ENCODE measurements at regions not wholly inside any gene's neighbourhood (a gene's known extent, or its start where the extent isn't known, plus 50 kb on each side); places are given as distances from the start of the nearest gene placed in this dataset.

- no peaks in the 10 kb centered on the region for H3K36me3 Mint-ChIP-seq (ENCODE audit: low read depth)
- no peak overlapping the region for H3K4me3 Mint-ChIP-seq
- H3K27ac Mint-ChIP-seq, result no peak overlapping the region
- no peaks in the 10 kb centered on the region for H3K4me1 Mint-ChIP-seq (ENCODE audit: low read depth)
- no peak for DNase-seq
- no peaks in the 10 kb centered on the region for H3K27me3 Mint-ChIP-seq
- H3K9me3 Mint-ChIP-seq, result no peaks in the 10 kb centered on the region
Observed at GRCh38 chr13:75023609-75024008, 458.4 kb downstream of the TBC1D4 start.

GRCh38 chr13:75021151-75021550, 460.8 kb downstream of the TBC1D4 start:
- H3K36me3 Mint-ChIP-seq (ENCODE audit: low read depth), result no peaks in the 10 kb centered on the region
- no peak for DNase-seq
- H3K9me3 Mint-ChIP-seq, result no peaks in the 10 kb centered on the region
- H3K27ac Mint-ChIP-seq, result no peak overlapping the region
- H3K4me1 Mint-ChIP-seq (ENCODE audit: low read depth), result no peaks in the 10 kb centered on the region
- H3K27me3 Mint-ChIP-seq, result peaks cover 10% of the 10 kb centered on the region
- H3K4me3 Mint-ChIP-seq, result no peak overlapping the region

DNA sequence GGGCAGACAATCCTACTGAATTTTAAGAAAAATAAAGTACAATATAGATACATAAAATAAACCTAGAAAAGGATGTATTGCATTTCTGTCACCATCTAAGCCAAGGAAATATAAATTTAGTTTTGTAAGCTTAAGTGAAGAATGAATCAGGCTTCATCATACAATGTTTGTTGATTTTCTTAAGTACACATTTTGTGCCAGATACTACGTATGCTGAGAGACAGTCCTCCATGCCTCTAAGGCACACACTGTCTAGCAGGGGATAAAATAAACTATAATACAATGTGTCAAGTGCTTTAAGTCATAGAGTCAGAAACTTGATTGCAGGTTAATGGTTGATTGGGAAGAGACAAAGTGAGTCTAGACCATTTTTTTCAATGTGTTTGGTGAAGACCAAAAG, 465.7 kb downstream of the TBC1D4 start:
- Mint-ChIP-seq H3K9me3 (no peaks in the 10 kb centered on the region), H3K36me3 (ENCODE audit: low read depth) (no peaks in the 10 kb centered on the region), H3K4me1 (ENCODE audit: low read depth) (no peaks in the 10 kb centered on the region), H3K27me3 (peaks cover 23% of the 10 kb centered on the region), H3K27ac (no peak overlapping the region), H3K4me3 (no peak overlapping the region)
- no peak for DNase-seq

- DNase-seq, result no peak
- Mint-ChIP-seq H3K27me3 (peaks cover 23% of the 10 kb centered on the region), H3K4me1 (ENCODE audit: low read depth) (no peaks in the 10 kb centered on the region), H3K27ac (no peak overlapping the region), H3K4me3 (no peak overlapping the region), H3K36me3 (ENCODE audit: low read depth) (no peaks in the 10 kb centered on the region), H3K9me3 (no peaks in the 10 kb centered on the region)
Observed at GRCh38 chr13:75013818-75014217, 468.2 kb downstream of the TBC1D4 start.

GRCh38 chr13:75010941-75011340, 471.0 kb downstream of the TBC1D4 start:
- no peak overlapping the region for H3K4me3 Mint-ChIP-seq
- no peak for DNase-seq
- H3K36me3 Mint-ChIP-seq (ENCODE audit: low read depth), result no peaks in the 10 kb centered on the region
- peaks cover 13% of the 10 kb centered on the region for H3K27me3 Mint-ChIP-seq
- H3K4me1 Mint-ChIP-seq (ENCODE audit: low read depth), result no peaks in the 10 kb centered on the region
- no peaks in the 10 kb centered on the region for H3K9me3 Mint-ChIP-seq
- H3K27ac Mint-ChIP-seq, result no peak overlapping the region

GRCh38 chr13:75008926-75009325, 473.0 kb downstream of the TBC1D4 start:
- Mint-ChIP-seq H3K27ac (no peak overlapping the region), H3K4me3 (no peak overlapping the region), H3K27me3 (peaks cover 9% of the 10 kb centered on the region), H3K9me3 (no peaks in the 10 kb centered on the region), H3K36me3 (ENCODE audit: low read depth) (no peaks in the 10 kb centered on the region), H3K4me1 (ENCODE audit: low read depth) (no peaks in the 10 kb centered on the region)
- no peak for DNase-seq

GRCh38 chr13:74990992-74991391, 491.0 kb downstream of the TBC1D4 start:
- no peak overlapping the region for H3K4me3 Mint-ChIP-seq
- DNase-seq, result no peak
- H3K27ac Mint-ChIP-seq, result no peak overlapping the region
- no peaks in the 10 kb centered on the region for H3K36me3 Mint-ChIP-seq (ENCODE audit: low read depth)
- peaks cover 3% of the 10 kb centered on the region for H3K27me3 Mint-ChIP-seq
- no peaks in the 10 kb centered on the region for H3K4me1 Mint-ChIP-seq (ENCODE audit: low read depth)
- no peaks in the 10 kb centered on the region for H3K9me3 Mint-ChIP-seq

GRCh38 chr13:74987124-74987690, 494.8 kb downstream of the TBC1D4 start:
- H3K36me3 Mint-ChIP-seq (ENCODE audit: low read depth), result no peaks in the 10 kb centered on the region
- no peak overlapping the region for H3K4me3 Mint-ChIP-seq
- no peaks in the 10 kb centered on the region for H3K9me3 Mint-ChIP-seq
- DNase-seq, result no peak
- H3K27ac Mint-ChIP-seq, result no peak overlapping the region
- no peaks in the 10 kb centered on the region for H3K27me3 Mint-ChIP-seq
- H3K4me1 Mint-ChIP-seq (ENCODE audit: low read depth), result no peaks in the 10 kb centered on the region

GRCh38 chr13:74986609-74987008, 495.4 kb downstream of the TBC1D4 start:
- H3K4me1 Mint-ChIP-seq (ENCODE audit: low read depth), result no peaks in the 10 kb centered on the region
- H3K4me3 Mint-ChIP-seq, result no peak overlapping the region
- H3K9me3 Mint-ChIP-seq, result no peaks in the 10 kb centered on the region
- DNase-seq, result no peak
- no peaks in the 10 kb centered on the region for H3K36me3 Mint-ChIP-seq (ENCODE audit: low read depth)
- no peak overlapping the region for H3K27ac Mint-ChIP-seq
- H3K27me3 Mint-ChIP-seq, result no peaks in the 10 kb centered on the region

- Mint-ChIP-seq H3K27ac (no peak overlapping the region), H3K36me3 (ENCODE audit: low read depth) (no peaks in the 10 kb centered on the region), H3K4me3 (no peak overlapping the region), H3K27me3 (no peaks in the 10 kb centered on the region), H3K4me1 (ENCODE audit: low read depth) (no peaks in the 10 kb centered on the region), H3K9me3 (no peaks in the 10 kb centered on the region)
- no peak for DNase-seq
Observed at GRCh38 chr13:74979703-74980102, 502.3 kb downstream of the TBC1D4 start.

GRCh38 chr13:74978591-74978990, 503.4 kb downstream of the TBC1D4 start:
- no peak overlapping the region for H3K4me3 Mint-ChIP-seq
- no peak for DNase-seq
- no peak overlapping the region for H3K27ac Mint-ChIP-seq
- peaks cover 4% of the 10 kb centered on the region for H3K27me3 Mint-ChIP-seq
- no peaks in the 10 kb centered on the region for H3K9me3 Mint-ChIP-seq
- H3K36me3 Mint-ChIP-seq (ENCODE audit: low read depth), result no peaks in the 10 kb centered on the region
- H3K4me1 Mint-ChIP-seq (ENCODE audit: low read depth), result no peaks in the 10 kb centered on the region

DNA sequence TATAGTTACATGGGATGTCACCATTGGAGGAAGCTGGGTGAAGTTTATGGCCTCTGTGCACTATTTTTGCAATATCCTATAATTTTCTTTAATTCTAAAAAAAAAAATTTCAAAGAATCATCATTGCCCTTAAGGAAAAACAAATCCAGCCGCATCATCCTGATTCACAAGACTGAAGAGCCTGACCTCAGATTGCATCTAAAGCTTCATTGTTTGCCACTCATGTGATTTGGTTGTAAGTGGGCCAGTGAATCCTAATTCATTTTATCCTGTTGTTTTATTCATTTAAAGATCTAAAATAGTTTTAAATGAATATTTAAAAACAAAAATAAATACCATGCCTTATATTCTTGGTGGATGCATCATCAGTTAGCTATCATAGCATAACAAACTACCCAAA, 504.5 kb downstream of the TBC1D4 start:
- Mint-ChIP-seq H3K27ac (no peak overlapping the region), H3K4me1 (ENCODE audit: low read depth) (no peaks in the 10 kb centered on the region), H3K9me3 (no peaks in the 10 kb centered on the region), H3K27me3 (peaks cover 4% of the 10 kb centered on the region), H3K4me3 (no peak overlapping the region), H3K36me3 (ENCODE audit: low read depth) (no peaks in the 10 kb centered on the region)
- no peak for DNase-seq

DNA sequence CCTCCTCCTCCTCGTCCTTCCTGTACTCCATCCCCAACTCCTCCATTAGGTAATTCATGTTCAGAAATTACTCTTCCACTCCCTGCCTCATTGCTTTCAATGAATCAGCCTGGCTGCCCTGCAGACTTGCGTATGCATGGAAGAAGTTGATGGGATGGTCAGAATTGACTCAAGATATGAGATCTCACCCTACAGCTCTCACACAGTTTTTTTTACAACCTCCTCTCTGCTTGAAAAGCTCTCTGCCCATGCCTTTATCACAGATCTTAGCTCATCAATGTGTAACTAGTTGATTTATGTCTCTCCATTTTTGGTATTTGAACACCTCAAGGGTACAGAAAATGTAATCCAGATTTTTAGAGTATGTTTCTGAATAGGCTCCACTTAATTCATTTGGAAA, 506.9 kb downstream of the TBC1D4 start:
- no peak overlapping the region for H3K27ac Mint-ChIP-seq
- no peaks in the 10 kb centered on the region for H3K36me3 Mint-ChIP-seq (ENCODE audit: low read depth)
- no peaks in the 10 kb centered on the region for H3K4me1 Mint-ChIP-seq (ENCODE audit: low read depth)
- H3K9me3 Mint-ChIP-seq, result no peaks in the 10 kb centered on the region
- H3K4me3 Mint-ChIP-seq, result no peak overlapping the region
- DNase-seq, result no peak
- H3K27me3 Mint-ChIP-seq, result peaks cover 4% of the 10 kb centered on the region

GRCh38 chr13:74973935-74974879, 507.8 kb downstream of the TBC1D4 start:
- DNase-seq, result no peak
- H3K9me3 Mint-ChIP-seq, result no peaks in the 10 kb centered on the region

GRCh38 chr13:74969419-74969818, 512.5 kb downstream of the TBC1D4 start:
- Mint-ChIP-seq H3K27me3 (peaks cover 7% of the 10 kb centered on the region), H3K36me3 (ENCODE audit: low read depth) (no peaks in the 10 kb centered on the region), H3K9me3 (no peaks in the 10 kb centered on the region), H3K4me1 (ENCODE audit: low read depth) (no peaks in the 10 kb centered on the region), H3K4me3 (no peak overlapping the region), H3K27ac (no peak overlapping the region)
- no peak for DNase-seq

More at GRCh38 chr13:74973935-74974879, 507.8 kb downstream of the TBC1D4 start:
- Mint-ChIP-seq H3K4me1 (ENCODE audit: low read depth) (no peaks in the 10 kb centered on the region), H3K27ac (no peak overlapping the region), H3K27me3 (peaks cover 4% of the 10 kb centered on the region), H3K4me3 (no peak overlapping the region), H3K36me3 (ENCODE audit: low read depth) (no peaks in the 10 kb centered on the region)
